ENCODE measurements at regions not wholly inside any gene's neighbourhood (a gene's known extent, or its start where the extent isn't known, plus 50 kb on each side); places are given as distances from the start of the nearest gene placed in this dataset.
"Not testable (repeated sequence)": the region's sequence is repeated elsewhere in the genome, so short reads cannot be mapped to it uniquely, and the experiment has no call there.

DNA sequence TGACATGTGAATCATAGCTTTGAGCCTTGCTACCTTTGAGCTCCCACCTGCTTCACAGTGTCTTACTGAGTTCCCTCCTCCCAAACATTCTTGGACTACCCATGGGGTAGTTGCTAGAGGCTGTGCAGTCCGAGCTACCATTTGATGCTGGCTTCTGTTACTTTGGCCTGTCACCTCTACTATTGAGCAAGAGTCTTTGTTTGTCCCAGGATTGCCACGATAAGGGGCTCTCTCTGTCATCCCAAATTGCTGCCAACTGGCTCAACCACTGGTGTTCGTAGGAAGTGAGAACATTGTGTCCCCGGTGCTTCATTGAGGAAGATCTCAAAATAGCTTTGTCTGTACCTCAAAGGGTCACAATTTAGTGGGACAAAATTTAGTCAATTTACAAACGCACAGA lies 59.1 kb upstream of the PAX8 start:
- DNase-seq = no peak

DNA sequence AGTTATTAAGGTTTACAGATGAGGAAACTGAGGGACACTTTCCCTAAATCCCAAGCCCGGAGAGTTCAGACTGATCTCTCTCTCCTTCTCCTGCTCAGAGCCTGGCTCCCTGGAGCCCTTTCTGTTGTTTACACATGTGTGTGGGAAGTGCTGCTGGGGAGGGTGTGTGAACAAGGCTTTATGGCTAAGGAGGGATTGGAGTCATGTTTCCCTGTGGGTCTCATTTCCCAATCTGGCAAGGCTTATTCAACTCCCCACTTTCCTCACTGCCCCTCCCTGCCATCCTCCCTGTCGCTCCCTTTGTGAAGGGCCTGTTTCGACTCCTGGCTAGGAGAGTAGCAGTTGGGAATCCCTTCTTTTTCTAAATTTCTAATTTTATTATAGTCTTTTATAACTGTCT lies 57.3 kb upstream of the PAX8 start:
- not testable (repeated sequence) for DNase-seq

DNA sequence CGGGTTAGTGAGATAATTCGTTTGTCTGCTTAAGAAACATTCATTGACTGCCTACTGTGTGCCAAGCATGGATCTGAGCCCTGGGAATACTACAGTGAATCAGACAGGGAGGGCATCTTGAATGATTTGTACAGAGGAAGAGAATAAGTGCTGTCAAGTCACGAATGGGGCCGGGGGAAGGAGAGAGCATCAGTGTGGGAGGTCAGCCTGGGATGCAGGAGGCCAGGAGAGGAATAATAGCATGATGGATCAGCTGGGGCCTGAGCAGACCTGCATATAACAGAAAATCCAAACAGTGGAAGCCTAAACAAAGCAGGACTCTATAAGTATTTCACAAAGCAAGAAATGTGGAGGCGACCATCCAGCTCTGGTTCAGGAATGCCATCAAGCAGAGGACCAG lies 55.4 kb upstream of the PAX8 start:
- DNase-seq = no peak

DNA sequence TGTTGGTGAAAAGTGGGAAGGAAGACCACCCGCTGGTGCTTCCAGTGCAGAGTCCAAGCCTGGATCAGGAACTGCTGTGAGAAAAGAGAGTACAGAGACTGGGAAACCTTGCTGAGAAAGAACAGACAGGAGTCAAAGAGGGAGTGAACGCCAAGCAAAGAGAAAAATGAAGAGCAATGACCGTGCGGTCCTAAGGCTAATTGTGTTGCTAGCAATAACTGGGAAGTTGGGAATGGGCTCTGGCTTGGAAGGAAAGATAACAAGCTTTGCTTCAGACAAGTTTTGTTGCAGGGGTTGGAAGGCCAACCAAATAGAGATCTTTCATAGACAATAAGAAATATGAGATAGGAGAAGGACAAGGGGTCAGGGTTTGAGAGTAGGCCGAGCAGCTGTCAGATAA lies 55.0 kb upstream of the PAX8 start:
- not testable (repeated sequence) for DNase-seq

DNA sequence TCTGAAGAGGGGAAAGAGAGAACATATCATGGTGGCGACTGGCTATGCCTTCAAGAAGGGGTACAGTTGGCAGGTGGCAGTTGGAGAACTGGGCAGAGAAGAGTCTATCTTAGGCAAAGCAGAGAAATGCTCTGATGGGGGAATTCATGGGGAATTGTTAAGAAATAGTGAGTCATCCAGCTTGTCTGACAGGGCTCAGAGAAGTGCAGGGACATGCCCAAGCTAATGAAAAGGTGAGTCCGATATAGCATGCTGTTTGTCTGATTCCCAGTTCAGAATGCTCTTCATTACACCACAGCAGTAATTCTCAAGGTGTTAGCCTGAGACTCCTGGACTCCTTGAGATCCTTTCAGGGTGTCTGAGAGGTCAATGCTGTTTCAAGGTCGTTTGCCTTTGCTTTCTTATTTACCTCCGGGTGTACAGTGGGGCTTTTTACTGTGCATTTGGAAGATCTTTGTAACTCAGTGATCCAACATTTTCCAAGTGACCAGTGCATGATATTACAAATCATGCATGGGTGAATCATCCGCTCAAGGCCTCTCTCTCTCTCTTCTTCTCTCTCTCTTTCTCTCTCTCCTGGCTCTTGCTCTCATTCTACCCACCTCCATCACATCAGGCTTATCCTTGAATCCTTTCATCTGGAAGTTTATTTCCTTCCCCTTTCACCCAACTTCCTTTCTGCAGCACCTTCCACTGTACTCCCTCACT lies 51.5 kb upstream of the PAX8 start:
- not testable (repeated sequence) for DNase-seq

DNA sequence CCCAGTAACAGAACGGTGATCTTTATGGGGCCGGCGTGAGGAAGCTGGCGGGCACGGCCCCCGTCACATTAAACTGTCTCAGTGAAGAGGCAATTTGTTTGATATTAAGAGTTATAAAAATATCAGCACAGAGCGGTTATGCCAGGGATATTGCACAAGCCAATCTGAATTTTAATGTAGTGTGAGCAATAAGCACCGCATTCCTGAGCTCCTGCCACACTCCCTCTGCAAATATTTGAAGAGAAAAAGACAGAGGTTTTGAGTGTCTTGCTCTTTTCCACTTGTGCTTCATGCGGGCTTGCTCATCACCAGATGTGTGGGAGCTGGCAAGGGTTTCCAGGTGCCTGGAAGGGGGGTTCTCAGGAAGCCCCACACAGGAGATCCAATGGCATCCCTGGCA lies 50.3 kb upstream of the PAX8 start:
- DNase-seq = not testable (repeated sequence)

DNA sequence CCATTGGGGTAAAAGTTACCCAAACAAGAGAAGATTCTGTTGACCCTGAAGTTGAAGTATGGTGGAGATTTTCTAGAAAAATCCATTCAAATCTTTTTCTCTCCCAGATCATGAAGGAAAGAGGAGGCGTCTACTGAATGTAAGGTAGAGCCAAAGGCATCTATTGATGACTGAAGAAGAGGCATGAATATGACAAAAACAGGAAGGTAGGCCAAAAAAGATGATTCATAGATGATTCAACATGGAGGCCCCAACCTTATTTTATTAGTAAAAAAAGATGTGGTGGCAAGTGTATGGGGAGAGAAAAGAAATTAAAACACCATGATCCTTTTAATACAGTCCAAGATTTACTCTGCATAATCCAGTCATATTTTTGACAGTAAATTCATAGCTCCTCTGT lies 49.9 kb upstream of the PAX8 start:
- DNase-seq = not testable (repeated sequence)

Measured in activated naive CD4-positive, alpha-beta T cell treated with anti-CD3 and anti-CD28 coated beads, Interleukin-2, amount 50 U/mL, for 16 hours (primary cell).